Panc1 (cell line): ENCODE measurements at regions not wholly inside any gene's neighbourhood (a gene's known extent, or its start where the extent isn't known, plus 50 kb on each side); places are given as distances from the start of the nearest gene placed in this dataset.

Source experiments
- ATAC-seq: fragments of 200-7000 bp; cut with Tn5 transposase; 2 replicates; pipeline ENCODE4 v1.9.1; 2020; ENCODE audit warnings: mild to moderate bottlenecking, moderate library complexity
- BruUV-seq: library from RNA; stranded (reverse); fragments of 400-500 nt; replicated peaks from 2 replicates; lab custom pipeline; 2021; lab: Mats Ljungman, UMichigan
- CTCF ChIA-PET: fragments of 300-600 bp; sonication (Branson Sonifier 250); formaldehyde crosslinking; loops from one replicate; lab custom pipeline; 2022; ENCODE audit warnings: antibody characterized with exemption; lab: Charles Lee
- POLR2A ChIA-PET: fragments of 300-600 bp; sonication (Branson Sonifier 250); formaldehyde crosslinking; loops from one replicate; lab custom pipeline; 2022; ENCODE audit warnings: antibody characterized with exemption; lab: Charles Lee
- DNase-seq: peaks from one replicate; pipeline ENCODE4 v3.0.0-alpha.2; 2010; ENCODE audit warnings: low read depth, low spot score
- H3K27ac ChIP-seq: 2 replicates; pipeline ENCODE4 v1.5.1; 2011; ENCODE audit warnings: mild to moderate bottlenecking, low read length, inconsistent platforms
- H3K27me3 ChIP-seq: fragments of 200-500 bp; sonication (Bioruptor generic); 2 replicates; pipeline ENCODE4 v1.6.0; 2014; ENCODE audit warnings: low read length, inconsistent platforms; ENCODE audit not compliant: control insufficient read depth, insufficient read depth
- H3K36me3 ChIP-seq: fragments of 200-500 bp; sonication (Bioruptor generic); 2 replicates; pipeline ENCODE4 v1.5.1; 2014; ENCODE audit warnings: inconsistent platforms, mild to moderate bottlenecking, low read length, moderate library complexity; ENCODE audit not compliant: control insufficient read depth, insufficient read depth
- H3K4me1 ChIP-seq: 2 replicates; pipeline ENCODE4 v1.5.1; 2011; ENCODE audit warnings: inconsistent platforms, mild to moderate bottlenecking, low read length, moderate library complexity; ENCODE audit not compliant: control insufficient read depth, insufficient read depth
- H3K4me3 ChIP-seq, 2 experiments: 2 replicates each; pipeline ENCODE4 v1.5.1; 2011 to 2012; ENCODE audit warnings: low read depth in 2 of 2, low read length in 2 of 2, mild to moderate bottlenecking in 2 of 2, inconsistent platforms in 1 of 2, moderate library complexity in 1 of 2
- H3K9me3 ChIP-seq: fragments of 200-500 bp; sonication (Bioruptor generic); 2 replicates; pipeline ENCODE4 v1.5.1; 2014; ENCODE audit warnings: low read depth, mild to moderate bottlenecking, inconsistent platforms, low read length, moderate library complexity; ENCODE audit not compliant: control insufficient read depth, insufficient read depth
- POLR2AphosphoS5 ChIP-seq: IDR thresholded peaks from 2 replicates; pipeline ENCODE4 v1.6.1; 2012; ENCODE audit warnings: mild to moderate bottlenecking, low read depth, low read length, moderate library complexity
- SIN3A ChIP-seq: IDR thresholded peaks from 2 replicates; pipeline ENCODE4 v1.6.1; 2012; ENCODE audit warnings: low read depth, mild to moderate bottlenecking, low read length, moderate library complexity, borderline replicate concordance; ENCODE audit not compliant: insufficient read depth
- TCF7L2 ChIP-seq: IDR thresholded peaks from 2 replicates; pipeline ENCODE4 v1.6.1; 2011; ENCODE audit warnings: mild to moderate bottlenecking, low read depth, low read length, inconsistent platforms
- in situ Hi-C: cut with HindIII; loops from 2 replicates; pipeline ENCODE4 v1.10.0; 2016; ENCODE audit warnings: low sequenced_read_pairs, low pct_unique_long_range_greater_than_20kb
- intact Hi-C: fragments of 100-400 bp; cut with micrococcal nuclease; formaldehyde crosslinking; loops from one replicate; pipeline ENCODE4 v1.10.0; 2022; ENCODE audit not compliant: unreplicated experiment
- TF ChIP-seq, protein P1 (sequence below), 2 experiments: IDR thresholded peaks; 2 replicates each; pipeline ENCODE4 v1.6.1; 2011 to 2012; ENCODE audit warnings: low read depth in 2 of 2, control low read depth in 1 of 2, low read length in 1 of 2, mild to moderate bottlenecking in 1 of 2, moderate library complexity in 1 of 2; ENCODE audit not compliant: insufficient read depth in 1 of 2
- TF ChIP-seq, protein P2 (sequence below): fragments of 450-650 bp; IDR thresholded peaks from 2 replicates; pipeline ENCODE4 v1.5.1; 2017; ENCODE audit warnings: mild to moderate bottlenecking

DNA sequence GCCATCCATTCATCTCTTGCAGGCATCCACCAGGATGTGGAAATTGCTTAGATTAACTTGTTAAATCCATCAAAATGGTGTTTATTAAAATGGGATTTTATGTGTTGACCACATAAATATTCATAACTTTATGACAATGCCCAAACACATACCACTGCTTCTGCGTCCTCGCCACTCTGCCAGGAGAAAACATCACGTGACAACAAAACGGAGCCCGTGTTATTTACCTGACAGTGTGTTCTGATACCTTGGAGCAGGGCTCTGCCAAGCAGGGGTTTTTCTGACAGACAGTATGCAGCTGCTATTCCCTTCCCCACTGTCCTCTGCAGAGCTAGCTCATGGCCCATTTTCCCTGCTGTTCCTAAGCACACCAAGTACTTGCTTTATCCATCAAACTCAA, 279.5 kb upstream of the CHD6 start:
- no peaks in the 10 kb centered on the region for H3K36me3 ChIP-seq
- ChIA-PET POLR2A (no interaction called here), CTCF (no interaction called here)
- no peaks in the 10 kb centered on the region for H3K9me3 ChIP-seq
- no peaks in the 10 kb centered on the region for H3K27me3 ChIP-seq
- DNase-seq (no peak), ATAC-seq (no peak)
- in situ Hi-C loops = no loop called here
- no peak overlapping the region for H3K27ac ChIP-seq
- H3K4me1 ChIP-seq = no peaks in the 10 kb centered on the region
- intact Hi-C loops = no loop called here
- no peak overlapping the region for H3K4me3 ChIP-seq
- TF ChIP-seq, protein P1, sequence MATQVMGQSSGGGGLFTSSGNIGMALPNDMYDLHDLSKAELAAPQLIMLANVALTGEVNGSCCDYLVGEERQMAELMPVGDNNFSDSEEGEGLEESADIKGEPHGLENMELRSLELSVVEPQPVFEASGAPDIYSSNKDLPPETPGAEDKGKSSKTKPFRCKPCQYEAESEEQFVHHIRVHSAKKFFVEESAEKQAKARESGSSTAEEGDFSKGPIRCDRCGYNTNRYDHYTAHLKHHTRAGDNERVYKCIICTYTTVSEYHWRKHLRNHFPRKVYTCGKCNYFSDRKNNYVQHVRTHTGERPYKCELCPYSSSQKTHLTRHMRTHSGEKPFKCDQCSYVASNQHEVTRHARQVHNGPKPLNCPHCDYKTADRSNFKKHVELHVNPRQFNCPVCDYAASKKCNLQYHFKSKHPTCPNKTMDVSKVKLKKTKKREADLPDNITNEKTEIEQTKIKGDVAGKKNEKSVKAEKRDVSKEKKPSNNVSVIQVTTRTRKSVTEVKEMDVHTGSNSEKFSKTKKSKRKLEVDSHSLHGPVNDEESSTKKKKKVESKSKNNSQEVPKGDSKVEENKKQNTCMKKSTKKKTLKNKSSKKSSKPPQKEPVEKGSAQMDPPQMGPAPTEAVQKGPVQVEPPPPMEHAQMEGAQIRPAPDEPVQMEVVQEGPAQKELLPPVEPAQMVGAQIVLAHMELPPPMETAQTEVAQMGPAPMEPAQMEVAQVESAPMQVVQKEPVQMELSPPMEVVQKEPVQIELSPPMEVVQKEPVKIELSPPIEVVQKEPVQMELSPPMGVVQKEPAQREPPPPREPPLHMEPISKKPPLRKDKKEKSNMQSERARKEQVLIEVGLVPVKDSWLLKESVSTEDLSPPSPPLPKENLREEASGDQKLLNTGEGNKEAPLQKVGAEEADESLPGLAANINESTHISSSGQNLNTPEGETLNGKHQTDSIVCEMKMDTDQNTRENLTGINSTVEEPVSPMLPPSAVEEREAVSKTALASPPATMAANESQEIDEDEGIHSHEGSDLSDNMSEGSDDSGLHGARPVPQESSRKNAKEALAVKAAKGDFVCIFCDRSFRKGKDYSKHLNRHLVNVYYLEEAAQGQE (IDR thresholded peaks at IDR 0.05; ENCODE audit: insufficient read depth in 1 of 2, low read depth in 2 of 2, low read length in 1 of 2) = no peak
- no peak for TF ChIP-seq POLR2AphosphoS5
- TF ChIP-seq, protein P2, sequence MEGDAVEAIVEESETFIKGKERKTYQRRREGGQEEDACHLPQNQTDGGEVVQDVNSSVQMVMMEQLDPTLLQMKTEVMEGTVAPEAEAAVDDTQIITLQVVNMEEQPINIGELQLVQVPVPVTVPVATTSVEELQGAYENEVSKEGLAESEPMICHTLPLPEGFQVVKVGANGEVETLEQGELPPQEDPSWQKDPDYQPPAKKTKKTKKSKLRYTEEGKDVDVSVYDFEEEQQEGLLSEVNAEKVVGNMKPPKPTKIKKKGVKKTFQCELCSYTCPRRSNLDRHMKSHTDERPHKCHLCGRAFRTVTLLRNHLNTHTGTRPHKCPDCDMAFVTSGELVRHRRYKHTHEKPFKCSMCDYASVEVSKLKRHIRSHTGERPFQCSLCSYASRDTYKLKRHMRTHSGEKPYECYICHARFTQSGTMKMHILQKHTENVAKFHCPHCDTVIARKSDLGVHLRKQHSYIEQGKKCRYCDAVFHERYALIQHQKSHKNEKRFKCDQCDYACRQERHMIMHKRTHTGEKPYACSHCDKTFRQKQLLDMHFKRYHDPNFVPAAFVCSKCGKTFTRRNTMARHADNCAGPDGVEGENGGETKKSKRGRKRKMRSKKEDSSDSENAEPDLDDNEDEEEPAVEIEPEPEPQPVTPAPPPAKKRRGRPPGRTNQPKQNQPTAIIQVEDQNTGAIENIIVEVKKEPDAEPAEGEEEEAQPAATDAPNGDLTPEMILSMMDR = no peak
- BruUV-seq = no TSS peak

DNA sequence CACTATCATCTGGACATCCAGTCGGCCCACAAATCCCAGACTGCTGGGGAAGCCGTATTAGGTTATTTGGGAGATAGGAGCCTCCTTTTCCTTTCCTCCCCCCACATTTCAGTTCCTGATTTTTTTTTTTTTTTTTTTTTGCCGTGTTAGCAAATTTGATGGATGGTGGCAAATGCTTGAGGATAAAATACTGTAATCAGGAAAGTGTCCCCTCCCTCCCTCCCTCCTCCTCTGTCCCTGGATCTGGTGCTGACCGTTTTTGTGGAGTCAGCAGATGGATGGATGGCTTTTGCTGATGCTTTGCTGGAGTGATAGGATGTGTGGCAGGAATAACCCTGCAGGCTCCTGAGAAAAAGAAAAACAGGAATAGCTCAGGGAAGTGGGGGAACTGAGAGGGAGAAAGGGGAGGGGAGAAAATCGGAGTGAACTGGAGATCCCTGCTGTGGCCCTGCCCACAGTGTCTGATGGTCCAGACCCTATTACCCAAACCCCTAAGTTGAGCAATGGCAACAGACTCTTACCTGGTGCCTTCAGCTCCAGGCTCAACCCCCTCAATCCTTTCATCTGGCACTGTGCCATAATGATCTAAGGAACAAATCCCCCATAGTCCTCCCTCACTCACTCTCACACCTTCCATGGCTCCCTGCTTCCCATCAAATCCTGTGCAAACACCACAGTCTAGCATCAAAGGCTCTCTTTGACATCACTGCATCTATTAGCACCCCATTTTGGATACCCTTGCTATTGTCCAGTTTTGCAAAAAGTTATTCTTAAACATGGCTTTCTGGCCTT, 277.3 kb upstream of the CHD6 start:
- TF ChIP-seq, protein P1 (IDR thresholded peaks at IDR 0.05; ENCODE audit: insufficient read depth in 1 of 2, low read depth in 2 of 2, low read length in 1 of 2) = no peak
- TF ChIP-seq, protein P2 = no peak
- TF ChIP-seq TCF7L2 (no peak), SIN3A (no peak), POLR2AphosphoS5 (no peak)
- CTCF ChIA-PET = interaction anchor here (0.7 kb wide), 2 partner anchors 154 to 480 kb away, joined by 6 to 7 read pairs; no protein-coding TSS in a partner anchor
- POLR2A ChIA-PET = no interaction called here
- Histone ChIP-seq H3K4me1 (no peaks in the 10 kb centered on the region), H3K27me3 (no peaks in the 10 kb centered on the region; the same call in 1 of the 2 replicates), H3K27ac (no peak overlapping the region), H3K9me3 (no peaks in the 10 kb centered on the region), H3K4me3 (no peak overlapping the region), H3K36me3 (no peaks in the 10 kb centered on the region)
- no TSS peak for BruUV-seq
- no peak for DNase-seq
- in situ Hi-C loops (no loop called here), intact Hi-C loops (no loop called here)
- ATAC-seq = no peak
